DMS79 treated with DMSO at 0.1 percent for 48 hours (cell line): ENCODE measurements at regions not wholly inside any gene's neighbourhood (a gene's known extent, or its start where the extent isn't known, plus 50 kb on each side); places are given as distances from the start of the nearest gene placed in this dataset.
"Not testable (repeated sequence)": the region's sequence is repeated elsewhere in the genome, so short reads cannot be mapped to it uniquely, and the experiment has no call there.

ENCODE experiments used
- DNase-seq: peaks from one replicate; lab custom pipeline; 2025; lab: John Stamatoyannopoulos, UW

DNA sequence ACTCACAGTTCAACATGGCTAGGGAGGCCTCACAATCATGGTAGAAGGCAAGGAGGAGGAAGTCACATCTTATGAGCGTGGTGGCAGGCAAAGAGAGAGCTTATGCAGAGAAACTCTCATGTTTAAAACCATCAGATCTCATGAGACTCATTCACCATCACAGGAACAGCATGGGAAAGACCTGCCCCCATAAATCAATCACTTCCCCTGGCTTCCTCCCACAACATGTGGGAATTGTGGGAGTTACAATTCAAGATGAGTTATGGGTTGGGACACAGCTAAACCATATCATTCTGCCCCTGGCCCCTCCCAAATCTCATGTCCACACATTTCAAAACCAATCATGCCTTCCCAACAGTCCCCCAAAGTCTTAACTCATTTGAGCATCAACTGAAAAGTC lies 268.8 kb upstream of the SPAG17 start:
- not testable (repeated sequence) for DNase-seq

- no peak for DNase-seq
These were observed 260.1 kb upstream of the SPAG17 start for GRCh38 chr1:118445156-118445555.

DNA sequence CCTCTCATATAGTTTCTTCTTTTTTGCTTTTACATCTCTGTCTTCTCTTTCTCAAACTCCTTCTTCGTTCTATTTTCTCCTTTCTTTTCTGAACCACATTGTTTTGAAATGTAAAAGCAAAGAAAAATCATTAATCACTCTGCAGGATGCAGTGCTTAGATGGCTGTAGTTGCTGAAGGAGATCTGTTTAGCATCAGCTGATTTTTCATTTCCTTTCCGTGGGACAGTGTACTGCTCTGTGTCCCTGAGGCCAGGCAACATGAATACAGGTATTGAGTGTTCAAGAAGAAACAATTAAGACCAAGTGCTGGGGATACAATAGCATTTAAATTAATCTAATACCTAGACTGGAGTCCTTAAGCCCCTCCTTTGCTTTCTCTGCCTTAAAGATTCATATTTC lies 257.2 kb upstream of the SPAG17 start:
- no peak for DNase-seq

- no peak for DNase-seq
These were observed 252.6 kb upstream of the SPAG17 start for GRCh38 chr1:118437664-118438063.

DNA sequence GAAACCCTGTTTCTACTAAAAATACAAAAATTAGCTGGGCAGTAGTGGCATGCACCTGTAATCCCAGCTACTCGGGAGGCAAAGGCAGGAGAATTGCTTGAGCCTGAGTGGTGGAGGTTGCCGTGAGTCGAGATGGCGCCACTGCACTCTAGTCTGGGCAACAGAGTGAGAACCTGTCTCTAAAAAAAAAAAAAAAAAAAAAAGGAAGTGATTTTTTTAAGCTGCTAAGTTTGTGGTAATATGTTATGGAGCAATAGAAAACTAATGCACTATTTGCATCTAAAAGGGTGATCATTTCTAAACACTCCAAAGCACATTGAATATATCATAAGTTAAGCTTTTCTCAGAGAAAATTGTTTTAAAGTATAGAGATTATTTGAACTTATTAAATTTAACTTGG lies 244.8 kb upstream of the SPAG17 start:
- no peak for DNase-seq

DNA sequence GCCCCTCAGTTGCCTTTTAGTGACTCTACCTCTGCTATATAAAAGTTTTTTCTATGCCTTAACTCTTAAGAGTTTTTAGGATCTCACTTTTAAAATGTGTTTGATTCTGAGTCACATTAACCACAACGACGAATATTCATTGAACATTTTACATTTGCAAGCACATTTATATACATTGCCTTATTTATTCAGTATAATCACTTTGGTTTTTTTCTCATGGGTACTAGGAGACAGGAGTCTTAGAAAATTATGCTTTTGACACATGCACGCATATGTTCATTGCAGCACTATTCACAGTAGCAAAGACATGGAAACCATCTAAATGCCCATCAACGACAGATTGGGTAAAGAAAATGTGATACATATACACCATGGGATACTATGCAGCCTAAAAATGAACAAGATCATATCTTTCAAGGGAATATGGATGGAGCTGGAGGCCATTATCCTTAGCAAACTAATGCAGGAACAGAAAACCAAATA lies 236.9 kb upstream of the SPAG17 start:
- DNase-seq = no peak

DNA sequence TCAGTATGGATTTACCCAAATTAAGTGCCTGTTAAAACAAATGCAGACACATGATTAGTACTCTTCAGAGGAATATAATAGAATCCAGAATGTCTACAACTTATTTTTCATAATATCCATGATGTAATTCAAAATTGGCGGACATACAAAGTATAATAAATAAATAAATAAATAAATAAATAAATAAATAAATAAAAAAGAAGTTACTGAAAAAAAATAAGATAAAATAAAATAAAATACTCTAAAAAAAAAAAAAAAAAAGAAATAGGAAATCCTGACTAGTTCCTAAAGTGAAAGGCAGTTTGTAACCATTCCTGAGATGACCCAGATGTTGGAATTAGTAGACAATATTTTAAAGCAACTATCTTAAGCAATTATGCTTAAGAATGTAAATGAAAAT lies 219.0 kb upstream of the SPAG17 start:
- no peak for DNase-seq

DNA sequence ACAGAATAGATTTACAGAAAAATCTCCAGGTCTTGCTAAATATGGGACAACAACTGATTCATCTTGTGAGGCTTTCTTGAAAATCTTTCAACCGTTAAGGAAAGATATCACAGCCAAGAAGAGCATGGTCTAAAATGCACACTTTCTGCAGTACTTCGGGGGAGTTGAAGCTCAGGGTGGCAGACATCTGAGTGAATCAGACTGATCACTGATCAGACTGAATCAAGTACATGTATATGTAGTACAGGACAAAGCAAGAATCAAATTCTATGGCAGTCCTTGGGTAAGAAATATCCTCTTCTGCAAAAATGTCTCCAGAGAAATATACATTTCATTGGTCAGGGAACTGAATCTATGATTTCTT lies 212.4 kb upstream of the SPAG17 start:
- no peak for DNase-seq

- no peak for DNase-seq
These were observed 211.9 kb upstream of the SPAG17 start for GRCh38 chr1:118396829-118397495.

DNA sequence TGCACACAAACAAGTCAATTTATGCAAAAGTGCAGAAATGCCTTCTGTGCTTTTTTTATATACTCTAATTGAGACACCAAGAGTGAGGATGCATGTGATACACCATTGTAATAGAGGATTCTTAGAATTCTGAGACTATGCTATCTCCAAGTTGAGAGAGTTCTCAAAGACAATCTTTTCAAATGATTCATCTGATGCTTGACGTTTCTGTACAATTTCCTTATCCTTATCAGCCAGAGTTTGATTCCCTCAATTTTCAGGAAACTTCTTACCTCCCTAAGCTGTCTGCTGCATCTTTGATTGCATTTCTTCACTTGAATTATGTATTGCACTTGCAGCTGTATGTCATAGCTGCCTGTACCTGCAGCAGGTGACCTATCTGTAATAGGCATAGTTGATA lies 211.3 kb upstream of the SPAG17 start:
- no peak for DNase-seq

- DNase-seq = no peak
These were observed 210.5 kb upstream of the SPAG17 start for GRCh38 chr1:118395430-118395991.

GRCh38 chr1:118390955-118391354 lies 205.9 kb upstream of the SPAG17 start:
- DNase-seq = no peak

GRCh38 chr1:118388301-118388959 lies 203.4 kb upstream of the SPAG17 start:
- DNase-seq = no peak

DNA sequence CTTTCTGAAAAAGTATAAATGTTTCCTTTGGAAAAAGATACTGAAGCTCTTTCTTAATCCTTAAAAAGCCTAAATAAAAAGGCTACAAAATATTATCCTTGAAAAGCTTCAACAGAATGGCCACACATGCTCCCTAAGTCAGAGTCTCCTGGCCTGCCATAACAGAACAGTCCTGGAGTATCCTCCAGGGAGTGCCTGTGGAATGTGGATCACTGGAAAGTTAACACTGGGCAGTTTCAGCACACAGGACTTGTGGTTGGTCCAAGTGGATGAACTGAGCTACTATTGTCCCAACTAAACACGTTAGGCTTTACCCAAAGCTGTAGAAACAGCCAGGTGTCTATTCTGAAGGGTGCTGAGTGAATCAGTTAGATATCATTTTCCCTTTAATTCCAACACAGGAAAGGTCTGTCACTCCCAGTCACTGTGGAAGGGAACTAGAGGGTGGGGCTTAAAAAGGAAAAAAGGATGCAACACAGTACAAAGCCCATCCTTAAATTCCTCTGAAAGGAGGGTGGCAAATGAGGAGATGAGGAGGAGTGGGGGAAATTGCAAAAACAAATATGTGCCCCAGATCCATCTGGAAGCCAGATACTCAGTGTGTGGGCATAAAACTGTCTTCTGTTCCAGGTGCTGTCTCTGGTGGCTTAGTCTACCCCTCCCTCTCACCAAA lies 196.3 kb upstream of the SPAG17 start:
- no peak for DNase-seq

DNA sequence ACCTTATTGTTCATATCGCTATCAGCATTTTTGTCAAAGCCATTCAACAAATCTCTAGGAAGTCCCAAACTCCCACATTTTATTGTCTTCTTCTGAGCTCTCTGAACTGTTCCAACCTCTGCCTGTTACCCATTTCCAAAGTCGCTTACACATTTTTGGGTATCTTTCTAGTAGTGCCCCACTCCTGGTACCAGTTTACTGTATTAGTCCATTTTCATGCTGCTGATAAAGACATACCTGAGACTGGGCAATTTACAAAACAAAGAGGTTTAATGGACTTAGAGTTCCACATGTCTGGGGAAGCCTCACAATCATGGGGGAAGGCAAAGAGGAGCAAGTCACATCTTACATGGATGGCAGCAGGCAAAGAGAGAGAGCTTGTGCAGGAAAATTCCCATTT lies 192.2 kb upstream of the SPAG17 start:
- not testable (repeated sequence) for DNase-seq

GRCh38 chr1:118371612-118372011 lies 186.6 kb upstream of the SPAG17 start:
- DNase-seq = no peak

- DNase-seq = no peak
These were observed 185.8 kb upstream of the SPAG17 start for GRCh38 chr1:118370861-118371260.

- DNase-seq = no peak
These were observed 181.3 kb upstream of the SPAG17 start for GRCh38 chr1:118366286-118366685.

- DNase-seq = no peak
These were observed 179.9 kb upstream of the SPAG17 start for GRCh38 chr1:118364882-118365281.

GRCh38 chr1:118363396-118363795 lies 178.4 kb upstream of the SPAG17 start:
- DNase-seq = no peak

DNA sequence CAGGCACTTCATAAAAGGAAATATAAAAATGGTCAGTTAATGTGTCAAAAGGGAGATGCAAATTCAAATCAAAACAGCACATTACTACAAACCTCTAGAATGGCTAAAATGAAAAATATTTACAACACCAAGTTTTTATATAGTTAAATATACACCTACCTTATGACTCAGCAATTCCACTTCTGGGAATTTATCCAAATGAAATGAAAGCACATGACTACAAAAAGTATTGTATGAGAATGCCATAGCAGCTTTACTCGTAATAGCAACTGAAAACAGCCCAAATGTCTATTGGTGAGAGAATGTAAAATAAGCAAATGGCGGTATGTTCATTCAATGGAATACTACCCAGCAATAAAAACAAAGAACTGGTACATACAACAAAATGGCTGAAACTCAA lies 175.8 kb upstream of the SPAG17 start:
- DNase-seq = no peak

- no peak for DNase-seq
These were observed 161.9 kb upstream of the SPAG17 start for GRCh38 chr1:118346936-118347335.
